Transverse colon (tissue), 4 donors: ENCODE measurements at regions not wholly inside any gene's neighbourhood (a gene's known extent, or its start where the extent isn't known, plus 50 kb on each side); places are given as distances from the start of the nearest gene placed in this dataset.
"Not testable (repeated sequence)": the region's sequence is repeated elsewhere in the genome, so short reads cannot be mapped to it uniquely, and the experiment has no call there.

Experiments used
- EP300 ChIP-seq: sonication (generic); formaldehyde crosslinking; IDR thresholded peaks from one replicate; pipeline ENCODE4 v1.6.1; 2017; ENCODE audit warnings: antibody characterized with exemption, low read depth
- POLR2A ChIP-seq: fragments of 450-650 bp; IDR thresholded peaks from one replicate; pipeline ENCODE4 v1.6.1; 2016; ENCODE audit warnings: antibody characterized with exemption, mild to moderate bottlenecking, moderate library complexity
- POLR2AphosphoS5 ChIP-seq, 3 donors: sonication (generic); formaldehyde crosslinking; IDR thresholded peaks; one replicate each; pipeline ENCODE4 v1.6.1; 2016; ENCODE audit warnings: antibody characterized with exemption in 3 of 3
- TF ChIP-seq, protein P1 (sequence below), 5 experiments: fragments of 200-600 bp in 3 of 5; fragments of 450-650 bp in 2 of 5; sonication (generic) in 3 of 5; IDR thresholded peaks; 1 replicate in 2 of 5; 2 replicates in 3 of 5; pipeline ENCODE4 v1.5.1; 2016 to 2017; ENCODE audit warnings: antibody characterized with exemption in 5 of 5, inconsistent platforms in 3 of 5, mild to moderate bottlenecking in 2 of 5, moderate library complexity in 1 of 5

DNA sequence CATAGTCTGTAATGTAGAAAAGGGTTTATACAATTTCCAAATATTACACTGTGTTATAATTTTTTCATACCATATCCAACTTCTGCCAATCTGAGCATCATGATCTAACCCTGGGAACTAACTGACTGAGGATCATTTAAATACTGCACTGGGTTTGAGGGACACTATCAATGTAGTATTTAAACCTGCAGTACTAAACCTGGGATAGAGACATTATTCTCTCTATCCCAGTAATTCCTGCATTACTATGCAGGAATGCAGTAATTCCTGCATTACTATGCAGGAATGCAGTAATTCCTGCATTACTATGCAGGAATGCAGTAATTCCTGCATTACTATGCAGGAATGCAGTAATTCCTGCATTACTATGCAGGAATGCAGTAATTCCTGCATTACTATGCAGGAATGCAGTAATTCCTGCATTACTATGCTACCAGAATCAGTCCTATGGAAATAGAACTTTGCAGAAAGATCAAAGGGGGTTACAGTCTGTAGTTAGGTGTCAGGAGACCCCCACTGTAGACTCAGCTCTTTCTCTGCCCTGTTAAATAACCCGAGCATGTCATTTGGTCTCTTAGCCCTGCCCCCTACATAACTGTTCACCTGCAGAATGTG is 295.2 kb downstream of the OSTF1 start:
- TF ChIP-seq, protein P1, sequence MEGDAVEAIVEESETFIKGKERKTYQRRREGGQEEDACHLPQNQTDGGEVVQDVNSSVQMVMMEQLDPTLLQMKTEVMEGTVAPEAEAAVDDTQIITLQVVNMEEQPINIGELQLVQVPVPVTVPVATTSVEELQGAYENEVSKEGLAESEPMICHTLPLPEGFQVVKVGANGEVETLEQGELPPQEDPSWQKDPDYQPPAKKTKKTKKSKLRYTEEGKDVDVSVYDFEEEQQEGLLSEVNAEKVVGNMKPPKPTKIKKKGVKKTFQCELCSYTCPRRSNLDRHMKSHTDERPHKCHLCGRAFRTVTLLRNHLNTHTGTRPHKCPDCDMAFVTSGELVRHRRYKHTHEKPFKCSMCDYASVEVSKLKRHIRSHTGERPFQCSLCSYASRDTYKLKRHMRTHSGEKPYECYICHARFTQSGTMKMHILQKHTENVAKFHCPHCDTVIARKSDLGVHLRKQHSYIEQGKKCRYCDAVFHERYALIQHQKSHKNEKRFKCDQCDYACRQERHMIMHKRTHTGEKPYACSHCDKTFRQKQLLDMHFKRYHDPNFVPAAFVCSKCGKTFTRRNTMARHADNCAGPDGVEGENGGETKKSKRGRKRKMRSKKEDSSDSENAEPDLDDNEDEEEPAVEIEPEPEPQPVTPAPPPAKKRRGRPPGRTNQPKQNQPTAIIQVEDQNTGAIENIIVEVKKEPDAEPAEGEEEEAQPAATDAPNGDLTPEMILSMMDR (IDR thresholded peaks at IDR 0.05), result not testable (repeated sequence)
- not testable (repeated sequence) for TF ChIP-seq POLR2A; POLR2AphosphoS5 (IDR thresholded peaks at IDR 0.05); EP300
